ENCODE measurements at regions not wholly inside any gene's neighbourhood (a gene's known extent, or its start where the extent isn't known, plus 50 kb on each side); places are given as distances from the start of the nearest gene placed in this dataset.

DNA sequence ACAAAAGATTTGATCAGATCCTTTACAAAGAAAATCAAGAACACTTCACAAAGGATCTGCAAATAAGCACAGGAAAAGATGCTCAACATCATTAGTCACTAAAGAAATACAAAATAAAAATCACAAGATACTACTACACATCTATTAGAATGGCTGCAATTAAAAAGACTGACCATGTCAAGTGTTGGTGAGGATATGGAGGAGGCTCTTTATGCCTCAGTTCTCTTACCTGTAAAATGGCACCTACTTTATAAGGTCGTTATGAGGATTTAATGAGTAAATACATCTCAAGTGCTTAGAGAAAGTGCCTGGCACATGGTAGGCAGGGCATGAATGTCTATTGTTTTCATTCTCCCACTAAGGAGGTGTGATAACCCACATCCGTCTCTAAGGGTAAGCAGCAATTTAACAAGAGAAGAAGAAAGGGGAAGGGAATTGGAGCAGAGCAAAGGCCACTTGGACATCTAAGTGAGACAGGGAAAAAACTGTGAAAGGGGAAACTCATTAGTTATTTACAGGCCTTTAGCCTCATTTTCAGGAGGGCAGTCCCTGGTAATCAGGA, 157.5 kb upstream of the NFE2L3 start:
- no peak for DNase-seq (ENCODE audit: low read depth in 1 of 2, low spot score in 1 of 2)

DNA sequence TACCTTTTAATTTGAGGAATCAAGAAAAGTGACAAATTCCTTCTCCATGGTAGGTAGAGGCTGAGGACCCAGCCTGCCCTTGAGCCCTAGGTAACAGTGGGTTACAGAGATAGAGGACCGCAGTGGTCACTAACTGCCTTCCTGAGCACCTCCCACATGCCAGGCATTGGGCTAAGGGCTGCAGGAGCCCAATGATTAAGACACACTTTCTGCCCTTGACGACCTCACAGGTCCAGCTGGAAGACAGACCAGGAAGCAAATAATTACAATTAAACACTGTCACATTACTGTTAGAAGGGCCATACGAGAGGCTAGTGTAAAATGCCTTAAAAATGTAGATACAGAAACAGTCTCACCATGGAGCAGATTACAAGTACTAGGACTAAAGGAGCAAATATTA, 156.8 kb upstream of the NFE2L3 start:
- no peak for DNase-seq (ENCODE audit: low read depth in 1 of 2, low spot score in 1 of 2)

DNA sequence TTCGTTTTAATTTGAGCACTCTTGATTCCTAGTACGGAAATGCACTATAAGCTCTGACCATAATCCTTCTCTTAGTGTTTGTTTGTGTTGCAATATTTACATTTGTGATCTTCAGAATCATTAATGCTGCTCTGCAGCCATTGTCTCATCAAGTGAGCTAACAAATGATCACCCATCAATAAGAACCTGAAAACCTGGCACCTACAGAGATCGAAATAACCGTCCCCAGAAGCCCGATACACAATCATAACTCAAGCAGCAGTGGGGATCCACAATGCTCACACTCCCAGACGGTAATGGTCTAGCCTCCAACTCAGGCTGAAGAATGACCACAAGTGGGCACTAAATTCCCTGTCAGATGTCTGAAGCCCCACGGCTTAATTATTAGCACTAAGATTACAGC, 156.0 kb upstream of the NFE2L3 start:
- DNase-seq (ENCODE audit: low read depth in 1 of 2, low spot score in 1 of 2), result no peak

DNA sequence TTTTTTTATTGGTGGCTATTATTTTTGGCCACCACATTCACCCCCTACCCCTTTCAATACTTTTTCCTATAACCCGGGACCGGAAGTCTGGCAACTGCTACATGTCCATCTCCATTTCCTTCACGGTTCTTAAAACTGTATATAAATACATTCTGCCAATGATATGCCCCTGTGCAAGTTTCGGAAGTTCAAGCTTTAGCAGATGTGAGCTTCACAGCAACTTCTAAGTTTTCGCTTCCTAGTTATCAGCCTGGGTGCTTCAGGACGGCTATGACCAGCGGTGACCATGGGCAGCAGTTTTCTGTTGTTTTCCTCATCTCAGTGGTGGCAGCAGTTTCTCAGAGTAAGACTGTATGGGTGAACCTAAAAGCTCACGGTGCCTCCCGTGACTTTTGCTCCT, 153.5 kb upstream of the NFE2L3 start:
- DNase-seq (ENCODE audit: low read depth in 1 of 2, low spot score in 1 of 2), result no peak

DNA sequence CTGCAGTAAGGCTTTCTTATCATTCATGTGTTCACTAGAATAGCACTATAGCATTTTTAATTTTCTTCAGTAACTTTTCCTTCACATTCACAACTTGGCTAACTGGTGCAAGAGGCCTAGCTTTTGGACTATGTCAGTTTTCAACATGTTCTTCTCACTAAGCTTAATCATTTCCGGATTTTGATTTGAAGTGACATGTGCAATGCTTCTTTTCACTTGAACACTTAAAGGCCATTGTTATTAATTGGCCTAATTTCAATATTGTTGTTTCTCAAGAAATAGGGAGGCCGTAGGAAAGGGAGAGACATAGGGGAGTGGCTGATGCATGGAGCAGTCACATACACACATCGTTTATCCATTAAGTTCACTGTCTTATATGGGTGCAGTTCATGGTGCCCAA, 151.2 kb upstream of the NFE2L3 start:
- DNase-seq (ENCODE audit: low read depth in 1 of 2, low spot score in 1 of 2), result no peak

DNA sequence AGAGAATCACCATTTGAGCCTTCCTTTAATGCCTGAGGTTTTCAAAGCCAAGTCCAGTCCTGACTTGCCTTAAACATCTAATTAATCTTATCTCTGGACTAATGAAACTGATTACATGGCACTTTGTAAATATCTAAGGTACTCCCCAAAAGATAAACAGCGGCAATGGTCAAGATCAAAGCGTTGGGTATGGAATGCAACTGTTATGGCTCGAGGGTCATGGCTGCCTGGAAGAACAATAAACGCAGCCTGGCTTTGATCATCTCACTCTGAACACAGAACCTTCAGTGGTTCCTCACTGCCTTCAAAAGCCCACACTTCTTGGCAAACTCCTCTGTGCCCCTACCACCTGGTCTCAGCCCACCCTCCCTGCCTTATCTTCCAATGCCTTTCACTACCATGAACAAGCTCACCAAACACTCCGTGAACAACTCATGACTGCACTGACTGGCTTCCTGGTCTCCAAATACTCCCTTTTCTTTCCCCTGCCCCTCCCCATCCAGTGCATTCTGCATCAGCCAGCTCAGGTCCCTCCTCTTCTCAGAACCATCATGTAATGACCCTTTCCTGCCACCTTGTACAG, 150.2 kb upstream of the NFE2L3 start:
- no peak for DNase-seq (ENCODE audit: low read depth in 1 of 2, low spot score in 1 of 2)

DNA sequence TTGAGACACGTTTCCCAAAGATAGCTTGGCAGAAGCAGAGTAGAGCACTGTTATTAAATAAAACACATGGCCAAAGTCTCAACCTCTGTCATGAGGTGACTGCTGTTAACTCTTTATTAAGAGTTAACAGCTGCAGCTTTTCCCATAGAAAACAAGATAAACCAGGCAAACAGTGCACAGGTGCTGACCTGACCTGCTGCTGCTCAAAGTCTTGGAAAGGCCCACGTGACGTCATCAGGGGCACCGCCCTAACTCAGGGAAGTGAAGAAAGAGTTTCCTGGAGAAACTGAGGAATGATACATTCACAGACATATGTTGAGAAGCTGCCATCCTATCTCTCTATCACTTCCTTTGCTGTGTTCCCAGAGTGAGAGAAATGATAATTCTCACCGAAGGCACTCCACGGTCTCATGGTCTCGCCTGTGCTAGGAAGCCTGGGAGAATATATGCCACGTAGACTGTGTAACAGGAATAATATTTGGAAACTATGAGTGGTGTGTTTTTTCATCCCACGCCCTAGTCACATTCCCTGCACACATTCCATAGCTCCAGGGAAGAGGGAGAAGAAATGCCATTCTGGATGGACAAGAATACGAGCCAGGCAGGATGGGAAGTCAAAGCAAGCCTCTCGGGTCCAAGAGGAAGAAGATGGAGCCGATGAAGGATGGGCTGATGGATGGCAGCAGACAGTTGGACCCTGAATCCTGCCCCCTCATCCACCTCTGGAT, 146.2 kb upstream of the NFE2L3 start:
- DNase-seq (ENCODE audit: low read depth in 1 of 2, low spot score in 1 of 2), result no peak

DNA sequence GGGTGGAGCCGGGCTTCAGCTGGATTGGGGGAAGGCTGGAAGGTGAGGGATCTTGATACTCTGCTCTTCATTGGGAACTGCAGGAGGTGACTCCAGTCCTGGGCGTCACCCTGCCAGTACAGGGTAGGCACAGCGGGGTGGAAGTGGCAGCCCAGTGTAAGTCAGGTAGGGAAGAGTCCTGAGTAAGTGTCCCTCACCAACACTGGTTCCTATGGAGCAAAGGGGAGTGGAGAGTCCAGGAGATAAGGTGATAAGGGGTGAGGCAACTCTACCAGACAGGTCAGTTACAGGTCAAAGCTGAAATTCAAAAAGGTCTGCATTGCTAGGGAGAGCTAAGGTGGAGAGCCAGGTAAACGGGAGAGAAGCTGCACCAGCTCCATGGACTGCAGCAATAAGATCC, 145.6 kb upstream of the NFE2L3 start:
- no peak for DNase-seq (ENCODE audit: low read depth in 1 of 2, low spot score in 1 of 2)

DNA sequence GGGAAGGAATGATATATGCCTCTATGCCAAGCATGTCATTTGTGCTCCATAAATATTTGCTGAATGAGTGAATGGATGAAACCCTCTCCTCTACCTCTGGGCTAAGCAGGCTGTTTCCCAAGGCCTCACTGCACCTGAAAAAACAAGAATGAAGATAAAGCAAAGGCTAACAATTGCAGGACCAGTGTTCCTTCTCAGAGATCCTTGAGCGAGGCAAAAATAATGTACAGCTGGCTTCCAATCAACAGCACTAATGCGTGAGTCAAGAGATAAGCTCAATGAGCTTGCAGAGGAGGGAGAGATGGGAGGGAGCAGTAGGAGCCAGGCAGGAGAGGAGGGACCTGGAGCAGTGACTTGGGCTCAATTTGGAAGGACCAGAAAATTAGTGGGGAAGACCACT, 144.5 kb upstream of the NFE2L3 start:
- no peak for DNase-seq (ENCODE audit: low read depth in 1 of 2, low spot score in 1 of 2)

DNA sequence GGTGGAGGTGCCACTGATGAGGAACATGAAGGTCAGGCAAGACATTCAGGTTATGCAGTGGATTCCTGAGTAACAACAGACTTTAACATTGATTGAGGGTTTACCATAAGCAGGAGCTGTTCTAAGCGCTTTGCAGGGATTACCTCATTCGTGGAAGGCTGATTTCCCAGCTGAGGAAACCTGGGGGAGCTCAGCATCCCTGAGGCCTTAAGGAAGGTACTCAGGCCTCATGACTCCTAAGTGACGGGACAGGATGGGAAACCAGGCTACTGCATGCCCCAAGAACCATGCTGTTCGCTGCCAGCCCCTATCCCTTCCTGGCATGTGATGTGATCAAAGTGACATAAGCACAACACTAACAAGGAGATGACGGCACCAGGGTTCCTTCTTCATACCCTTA, 143.6 kb upstream of the NFE2L3 start:
- DNase-seq (ENCODE audit: low read depth in 1 of 2, low spot score in 1 of 2), result no peak

DNA sequence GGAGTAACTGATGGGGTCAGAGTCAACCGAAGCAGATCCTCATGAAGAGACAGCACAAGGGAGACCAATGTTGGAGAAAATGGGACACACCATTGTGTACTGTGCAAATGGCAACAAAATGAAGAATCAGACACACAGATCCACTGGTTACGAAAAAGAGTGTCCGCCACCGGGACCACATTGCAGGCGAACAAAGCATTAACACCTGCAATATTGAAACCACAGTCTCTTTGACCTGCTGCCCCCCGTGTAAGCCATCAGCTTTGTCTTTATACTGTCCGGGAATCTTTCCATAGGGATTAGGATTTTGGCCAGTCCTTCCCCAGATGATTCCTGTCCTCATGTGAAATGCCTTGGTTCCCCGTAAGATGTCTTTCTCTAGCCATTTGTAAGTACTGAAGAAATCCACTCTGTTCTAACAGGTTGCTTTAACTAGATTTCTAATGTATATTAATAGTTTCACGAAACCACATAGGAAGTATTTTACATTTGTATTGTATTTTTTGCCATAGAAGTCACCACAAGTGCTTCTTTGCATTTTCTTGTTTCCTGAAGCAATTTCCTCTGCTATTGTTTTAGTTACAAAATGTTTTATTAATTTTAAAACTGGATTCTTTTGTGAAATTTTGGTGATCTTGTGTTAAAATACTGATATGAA, 140.8 kb upstream of the NFE2L3 start:
- DNase-seq (ENCODE audit: low read depth in 1 of 2, low spot score in 1 of 2), result no peak

DNA sequence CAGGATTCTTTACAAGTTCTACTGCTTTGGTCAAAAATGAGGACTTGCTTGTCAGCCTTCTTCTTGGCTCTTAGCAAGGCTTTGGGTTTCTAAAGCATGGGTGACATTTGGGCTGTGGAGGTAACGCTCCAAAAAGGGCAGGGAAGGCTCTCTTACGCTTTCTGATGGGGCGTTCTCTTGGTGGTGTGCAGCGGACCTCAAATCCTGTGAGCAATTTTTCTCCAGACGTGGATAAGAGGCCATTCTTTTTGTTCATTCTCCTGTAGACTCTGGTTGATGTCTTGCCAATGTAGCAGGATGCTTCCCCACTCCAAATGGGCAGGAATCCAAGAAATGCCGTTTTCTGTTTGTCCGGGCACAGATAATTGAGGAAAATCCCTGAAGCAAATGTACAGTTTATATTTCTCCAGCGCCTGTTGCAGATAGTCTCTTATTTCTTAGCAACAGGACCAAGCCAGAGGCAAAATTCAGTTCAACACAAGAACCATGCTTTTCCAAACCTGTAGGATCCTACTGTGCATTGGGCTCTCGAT, 138.4 kb upstream of the NFE2L3 start:
- no peak for DNase-seq (ENCODE audit: low read depth in 1 of 2, low spot score in 1 of 2)

DNA sequence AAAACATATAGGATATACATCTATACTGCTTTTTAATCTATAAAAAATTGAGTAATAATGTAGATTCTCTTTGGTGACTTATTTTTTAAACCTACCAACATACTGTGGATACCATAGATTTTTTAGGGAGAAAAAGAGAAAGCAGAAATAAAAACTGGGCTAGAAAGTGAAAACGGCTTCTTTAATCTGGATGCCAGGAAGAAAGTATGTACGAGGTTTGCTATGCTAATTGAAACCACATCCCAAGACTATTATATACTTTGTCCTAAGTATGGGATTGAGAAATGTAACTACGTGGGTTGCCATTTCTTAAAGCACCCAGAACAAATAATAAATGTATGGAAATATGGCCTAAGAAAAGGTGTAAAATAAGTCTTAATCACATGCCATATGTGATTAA, 129.0 kb upstream of the NFE2L3 start:
- no peak for DNase-seq (ENCODE audit: low read depth in 1 of 2, low spot score in 1 of 2)

DNA sequence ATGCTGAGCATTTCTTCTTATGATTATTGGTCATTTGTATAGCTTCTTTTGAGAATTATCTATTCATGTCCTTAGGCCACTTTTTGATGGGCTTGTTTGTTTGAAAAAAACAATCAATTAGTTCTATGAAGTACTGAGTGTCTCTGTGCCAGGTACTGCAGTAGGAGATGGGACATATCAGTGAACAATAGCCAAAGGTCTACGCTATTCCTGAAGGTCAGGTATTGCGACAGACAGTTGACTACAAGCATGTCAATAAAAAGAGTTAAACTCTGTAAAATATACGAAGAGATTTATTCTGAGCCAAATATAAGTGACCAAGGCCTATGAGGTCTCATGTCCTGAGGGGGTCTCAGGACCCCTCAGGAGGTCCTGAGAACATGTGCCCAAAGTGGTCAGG, 122.1 kb upstream of the NFE2L3 start:
- DNase-seq (ENCODE audit: low read depth in 1 of 2, low spot score in 1 of 2), result no peak

DNA sequence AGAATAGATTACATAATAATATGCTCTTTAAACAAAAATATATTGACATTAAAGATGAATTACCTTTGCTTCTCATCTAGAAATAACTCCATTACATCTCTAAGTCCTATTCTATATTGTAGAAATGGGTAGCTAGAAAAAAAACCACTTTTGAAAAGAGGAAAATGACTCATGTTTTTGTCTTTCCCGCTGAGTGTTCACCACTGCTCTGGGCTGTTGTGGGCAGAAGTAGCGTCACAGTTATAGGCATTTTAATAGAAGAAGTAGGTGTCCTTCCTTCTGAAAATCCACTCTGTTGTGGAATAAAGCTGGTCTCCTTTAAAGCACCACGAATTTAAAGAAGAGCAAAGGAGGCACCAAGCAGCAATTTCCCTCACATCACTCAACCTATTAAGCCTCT, 117.6 kb upstream of the NFE2L3 start:
- DNase-seq (ENCODE audit: low read depth in 1 of 2, low spot score in 1 of 2), result no peak

DNA sequence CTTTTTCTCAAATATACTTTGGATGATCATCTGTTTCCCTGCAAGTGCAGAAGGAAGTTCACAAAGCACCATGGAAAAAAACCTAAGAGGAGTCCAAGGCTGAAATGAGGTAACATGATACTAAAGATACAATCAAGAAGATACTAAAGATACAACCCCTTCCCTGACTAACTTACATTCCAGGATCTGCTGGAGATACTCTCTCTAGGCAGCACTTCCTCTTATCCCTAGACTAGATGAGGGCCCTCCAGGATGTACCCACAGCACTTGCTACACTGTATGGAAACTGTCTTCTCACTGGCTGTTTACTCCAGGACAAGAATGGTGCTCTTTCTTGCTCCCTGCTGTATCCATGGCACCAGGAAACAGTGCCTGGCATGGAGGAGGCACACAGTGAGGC, 116.4 kb upstream of the NFE2L3 start:
- DNase-seq (ENCODE audit: low read depth in 1 of 2, low spot score in 1 of 2), result no peak

DNA sequence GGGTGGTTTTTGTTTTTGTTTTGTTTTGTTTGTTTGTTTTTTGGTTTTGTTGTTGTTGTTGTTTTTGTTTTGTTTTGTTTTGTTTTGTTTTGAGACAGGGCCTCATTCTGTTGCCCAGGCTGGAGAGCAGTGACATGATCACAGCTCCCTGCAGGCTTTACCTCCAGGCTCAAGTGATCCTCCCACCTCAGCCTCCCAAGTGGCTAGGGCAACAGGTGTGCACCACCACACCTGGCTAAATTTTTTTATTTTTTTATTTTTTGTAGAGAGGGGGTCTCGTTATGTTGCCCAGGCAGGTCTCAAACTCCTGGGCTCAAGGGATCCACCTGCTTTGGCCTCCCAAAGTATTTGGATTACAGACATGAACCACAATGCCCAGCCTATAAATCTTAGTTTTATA, 115.9 kb upstream of the NFE2L3 start:
- DNase-seq (ENCODE audit: low read depth in 1 of 2, low spot score in 1 of 2), result no peak

DNA sequence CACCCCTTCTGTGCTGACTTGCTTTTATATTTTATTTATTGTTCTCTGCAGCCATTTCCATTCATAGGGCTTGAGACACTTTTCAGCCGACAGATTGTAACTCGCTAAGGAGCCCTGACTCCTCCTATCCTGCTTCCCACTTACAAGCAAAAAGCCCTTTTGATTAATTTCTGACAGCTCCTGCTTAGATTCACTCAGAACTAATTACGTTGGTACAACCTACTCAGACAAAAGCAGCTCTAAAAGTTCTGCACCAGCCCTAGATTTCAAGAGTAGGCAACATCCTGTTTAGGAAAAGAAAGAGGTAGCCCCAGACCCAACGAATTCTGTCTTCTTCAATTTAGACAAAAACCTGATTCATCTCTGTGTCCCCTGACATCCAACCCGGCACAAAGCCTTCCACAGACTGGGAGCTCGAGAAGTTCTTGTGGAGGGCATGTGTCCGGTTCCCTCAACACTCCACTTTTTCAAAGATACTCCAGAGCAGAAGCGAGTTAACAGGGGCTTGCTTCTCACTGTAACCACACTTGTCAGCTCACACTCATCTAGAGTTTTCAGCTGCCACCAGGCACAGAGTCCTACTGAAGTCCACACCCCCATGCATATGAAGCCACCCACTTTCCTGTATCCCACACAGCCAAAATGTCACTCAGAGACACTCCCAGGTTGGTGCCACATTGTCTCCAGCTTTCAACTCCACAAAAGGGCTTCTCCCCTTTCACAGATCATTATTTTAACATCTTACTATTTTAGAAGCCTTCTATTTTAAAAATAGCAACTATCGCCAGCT, 113.6 kb upstream of the NFE2L3 start:
- DNase-seq (ENCODE audit: low read depth in 1 of 2, low spot score in 1 of 2), result no peak

DNA sequence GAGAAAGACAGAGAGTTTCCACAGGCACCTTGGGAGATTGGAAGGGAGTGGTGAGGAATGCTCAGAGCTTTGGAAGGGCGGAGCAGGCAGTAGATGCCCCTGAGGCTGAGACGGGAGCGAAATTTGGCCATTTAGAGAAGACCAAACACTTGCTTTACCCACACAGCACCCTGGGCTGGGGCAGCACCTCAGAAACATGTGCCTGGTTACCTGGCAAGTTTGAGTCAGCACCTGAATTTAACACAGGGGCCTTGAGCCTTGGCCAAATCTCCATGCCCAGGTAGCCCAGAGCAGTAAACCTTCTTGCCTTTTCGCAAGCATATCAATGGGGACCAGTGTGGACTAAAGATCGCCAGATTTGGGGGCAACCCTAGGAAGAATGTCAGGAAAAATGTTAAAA, 111.9 kb upstream of the NFE2L3 start:
- no peak for DNase-seq (ENCODE audit: low read depth in 1 of 2, low spot score in 1 of 2)

DNA sequence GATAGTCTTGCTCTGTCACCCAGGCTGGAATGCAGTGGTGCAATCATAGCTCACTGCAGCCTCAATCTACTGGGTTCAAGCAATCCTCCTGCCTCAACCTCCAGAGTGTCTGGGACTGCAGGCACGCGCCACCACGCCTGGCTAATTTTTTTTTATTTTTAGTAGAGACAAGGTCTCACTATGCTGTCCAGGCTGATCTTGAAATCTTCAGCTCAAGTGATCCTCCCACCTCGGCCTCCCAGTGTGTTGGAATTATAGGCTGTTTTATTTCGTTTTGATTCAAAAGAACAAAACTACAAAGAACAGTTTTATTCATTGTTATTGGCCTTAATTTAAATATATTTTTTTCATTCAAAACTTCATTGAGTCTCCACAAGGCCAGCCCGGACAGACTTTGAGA, 109.8 kb upstream of the NFE2L3 start:
- DNase-seq (ENCODE audit: low read depth in 1 of 2, low spot score in 1 of 2), result no peak

DNA sequence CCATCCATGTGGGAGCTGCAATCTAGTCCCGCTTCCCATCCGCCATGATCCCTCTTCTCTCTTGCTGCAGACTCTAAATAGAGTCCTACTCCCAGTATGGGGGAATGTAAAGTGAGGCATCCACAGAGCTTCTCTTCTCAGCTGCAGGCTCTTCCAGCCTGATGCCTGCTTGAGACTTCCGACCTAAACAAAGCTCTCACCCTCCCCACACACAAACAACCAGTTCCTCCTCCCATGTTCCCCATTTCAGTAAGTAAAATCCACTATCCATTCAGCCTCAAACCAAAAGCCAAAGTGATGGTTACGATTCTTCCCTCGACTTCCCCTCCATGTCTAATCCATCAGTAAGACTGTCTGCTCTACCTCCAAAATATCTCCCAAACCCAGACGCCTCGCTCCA, 108.2 kb upstream of the NFE2L3 start:
- DNase-seq (ENCODE audit: low read depth in 1 of 2, low spot score in 1 of 2), result no peak

All from activated T-helper 1 cell treated with anti-CD3 and anti-CD28 coated beads, Interleukin-2, amount 50 U/mL, for 16 hours (primary cell).